Keratinocyte (primary cell): ENCODE measurements at regions not wholly inside any gene's neighbourhood (a gene's known extent, or its start where the extent isn't known, plus 50 kb on each side); places are given as distances from the start of the nearest gene placed in this dataset.

ENCODE experiments used
- EZH2 ChIP-seq: IDR thresholded peaks from one replicate; pipeline ENCODE4 v1.6.1; 2012; ENCODE audit warnings: inconsistent platforms, mild to moderate bottlenecking, low read length, moderate library complexity
- TF ChIP-seq, protein P1 (sequence below), 3 experiments: IDR thresholded peaks in 1 of 3; conservative IDR thresholded peaks in 1 of 3; optimal IDR thresholded peaks in 1 of 3; 2 replicates in 2 of 3; 3 replicates in 1 of 3; pipeline versions ENCODE3 to v1.5.1; 2011; ENCODE audit warnings: low read length in 3 of 3, mild to moderate bottlenecking in 3 of 3, moderate library complexity in 2 of 3, control low read depth in 1 of 3, inconsistent platforms in 1 of 3; ENCODE audit not compliant: insufficient read depth in 2 of 3; ENCODE audit errors: extremely low read depth in 1 of 3

DNA sequence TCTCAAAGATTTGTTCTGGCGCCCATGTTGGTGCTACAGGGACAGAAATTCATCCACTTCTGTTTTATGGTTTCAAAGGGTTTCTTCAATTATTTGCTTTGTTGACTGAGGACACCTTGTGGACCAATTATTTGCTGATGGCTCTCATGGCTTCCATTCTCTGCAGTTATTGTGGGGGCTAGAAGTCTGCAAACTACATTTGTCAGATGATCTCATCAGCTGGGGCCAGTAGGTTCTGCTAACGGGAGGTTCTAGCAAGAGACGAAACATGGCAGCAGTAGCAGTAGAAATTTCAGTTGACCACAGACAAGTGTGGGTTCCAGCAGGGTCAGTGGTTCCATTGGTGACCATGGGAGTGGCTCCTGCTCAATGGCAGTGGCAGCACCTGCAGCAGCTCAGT is 72.8 kb upstream of the BLCAP start:
- TF ChIP-seq, protein P1, sequence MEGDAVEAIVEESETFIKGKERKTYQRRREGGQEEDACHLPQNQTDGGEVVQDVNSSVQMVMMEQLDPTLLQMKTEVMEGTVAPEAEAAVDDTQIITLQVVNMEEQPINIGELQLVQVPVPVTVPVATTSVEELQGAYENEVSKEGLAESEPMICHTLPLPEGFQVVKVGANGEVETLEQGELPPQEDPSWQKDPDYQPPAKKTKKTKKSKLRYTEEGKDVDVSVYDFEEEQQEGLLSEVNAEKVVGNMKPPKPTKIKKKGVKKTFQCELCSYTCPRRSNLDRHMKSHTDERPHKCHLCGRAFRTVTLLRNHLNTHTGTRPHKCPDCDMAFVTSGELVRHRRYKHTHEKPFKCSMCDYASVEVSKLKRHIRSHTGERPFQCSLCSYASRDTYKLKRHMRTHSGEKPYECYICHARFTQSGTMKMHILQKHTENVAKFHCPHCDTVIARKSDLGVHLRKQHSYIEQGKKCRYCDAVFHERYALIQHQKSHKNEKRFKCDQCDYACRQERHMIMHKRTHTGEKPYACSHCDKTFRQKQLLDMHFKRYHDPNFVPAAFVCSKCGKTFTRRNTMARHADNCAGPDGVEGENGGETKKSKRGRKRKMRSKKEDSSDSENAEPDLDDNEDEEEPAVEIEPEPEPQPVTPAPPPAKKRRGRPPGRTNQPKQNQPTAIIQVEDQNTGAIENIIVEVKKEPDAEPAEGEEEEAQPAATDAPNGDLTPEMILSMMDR (optimal IDR thresholded peaks at IDR 0.05 in 1 of 3, IDR thresholded peaks at IDR 0.05 in 1 of 3, conservative IDR thresholded peaks at IDR 0.05 in 1 of 3; ENCODE audit: extremely low read depth in 1 of 3, insufficient read depth in 2 of 3, low read length in 3 of 3) = no peak
- TF ChIP-seq EZH2 = no peak
